ENCODE measurements at regions not wholly inside any gene's neighbourhood (a gene's known extent, or its start where the extent isn't known, plus 50 kb on each side); places are given as distances from the start of the nearest gene placed in this dataset.

DNA sequence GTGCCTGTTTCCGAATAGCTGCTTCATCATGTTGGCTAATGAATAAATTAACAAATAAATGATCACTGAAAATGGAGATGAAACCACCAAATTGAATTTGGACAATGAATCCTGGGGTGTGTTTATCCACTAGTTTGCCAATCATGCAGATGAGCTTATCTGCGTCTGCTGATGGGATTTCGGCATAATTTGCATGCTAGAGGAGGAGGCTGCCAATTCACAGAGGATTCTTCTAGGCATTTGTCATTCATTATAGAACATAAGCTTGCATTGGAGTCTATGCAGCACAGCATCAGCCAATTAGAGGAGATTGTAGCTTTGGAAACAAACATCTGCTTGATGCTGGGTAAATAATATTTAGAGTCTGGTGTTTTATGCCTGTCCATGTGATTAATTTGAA is 123.1 kb downstream of the NPIPB5 start:
- Histone ChIP-seq H3K4me3 (no peak overlapping the region), H3K27me3 (peaks cover 0 to 56% (median 17%) of the 10 kb centered on the region in 9 donors), H3K4me1 (no peaks in the 10 kb centered on the region), H3K36me3 (no peaks in the 10 kb centered on the region), H3K27ac (no peak overlapping the region), H3K9me3 (peaks cover 0 to 14% (median 0%) of the 10 kb centered on the region in 12 donors)
- DNase-seq (no peak), ATAC-seq (no peak)
- TF ChIP-seq, protein P1, sequence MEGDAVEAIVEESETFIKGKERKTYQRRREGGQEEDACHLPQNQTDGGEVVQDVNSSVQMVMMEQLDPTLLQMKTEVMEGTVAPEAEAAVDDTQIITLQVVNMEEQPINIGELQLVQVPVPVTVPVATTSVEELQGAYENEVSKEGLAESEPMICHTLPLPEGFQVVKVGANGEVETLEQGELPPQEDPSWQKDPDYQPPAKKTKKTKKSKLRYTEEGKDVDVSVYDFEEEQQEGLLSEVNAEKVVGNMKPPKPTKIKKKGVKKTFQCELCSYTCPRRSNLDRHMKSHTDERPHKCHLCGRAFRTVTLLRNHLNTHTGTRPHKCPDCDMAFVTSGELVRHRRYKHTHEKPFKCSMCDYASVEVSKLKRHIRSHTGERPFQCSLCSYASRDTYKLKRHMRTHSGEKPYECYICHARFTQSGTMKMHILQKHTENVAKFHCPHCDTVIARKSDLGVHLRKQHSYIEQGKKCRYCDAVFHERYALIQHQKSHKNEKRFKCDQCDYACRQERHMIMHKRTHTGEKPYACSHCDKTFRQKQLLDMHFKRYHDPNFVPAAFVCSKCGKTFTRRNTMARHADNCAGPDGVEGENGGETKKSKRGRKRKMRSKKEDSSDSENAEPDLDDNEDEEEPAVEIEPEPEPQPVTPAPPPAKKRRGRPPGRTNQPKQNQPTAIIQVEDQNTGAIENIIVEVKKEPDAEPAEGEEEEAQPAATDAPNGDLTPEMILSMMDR (IDR thresholded peaks at IDR 0.05): no peak
- no peak for TF ChIP-seq POLR2A (IDR thresholded peaks at IDR 0.05)
- WGBS, 4 donors: 38 to 44% (median 42%) methylated on average over 3 of the region's 3 CpGs
- intact Hi-C loops (cut with DNase I): loop anchor here in 1 of 10 donors (10.0 kb wide), 1 partner anchor 1399 kb away; the partner anchor contains the start of gene ANKS4B

DNA sequence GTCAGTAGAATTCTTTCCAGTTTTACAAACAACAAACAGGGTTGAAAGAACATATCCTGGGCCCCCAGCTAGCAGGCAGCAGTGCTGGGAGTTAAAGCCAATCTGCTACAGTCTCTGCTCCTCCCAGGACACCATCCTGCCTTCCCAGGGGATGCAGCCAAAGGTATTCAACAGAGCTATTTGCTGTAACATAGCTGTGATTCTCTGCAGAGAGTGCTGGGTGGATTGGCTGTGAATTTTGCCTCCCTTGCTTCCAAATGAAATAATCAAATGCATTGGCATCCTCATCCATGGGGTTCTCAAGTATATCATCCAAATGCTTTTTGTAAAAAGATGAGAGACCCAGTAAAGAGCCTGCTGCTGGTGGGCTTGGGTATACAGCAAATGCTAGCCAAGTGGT is 124.3 kb downstream of the NPIPB5 start:
- Histone ChIP-seq H3K9me3 (peaks cover 0 to 14% (median 0%) of the 10 kb centered on the region in 12 donors), H3K36me3 (no peaks in the 10 kb centered on the region), H3K4me3 (no peak overlapping the region), H3K27me3 (peaks cover 0 to 56% (median 17%) of the 10 kb centered on the region in 9 donors), H3K4me1 (no peaks in the 10 kb centered on the region), H3K27ac (no peak overlapping the region)
- DNase-seq (no peak), ATAC-seq (no peak)
- no peak for TF ChIP-seq POLR2A (IDR thresholded peaks at IDR 0.05)
- TF ChIP-seq, protein P1 (IDR thresholded peaks at IDR 0.05): no peak
- intact Hi-C loops (cut with DNase I): loop anchor here in 2 of 10 donors (1.0 to 10.0 kb wide), 2 partner anchors 20 to 1400 kb away; partner anchors contain the start of gene ANKS4B (in 1 of the 2)

DNA sequence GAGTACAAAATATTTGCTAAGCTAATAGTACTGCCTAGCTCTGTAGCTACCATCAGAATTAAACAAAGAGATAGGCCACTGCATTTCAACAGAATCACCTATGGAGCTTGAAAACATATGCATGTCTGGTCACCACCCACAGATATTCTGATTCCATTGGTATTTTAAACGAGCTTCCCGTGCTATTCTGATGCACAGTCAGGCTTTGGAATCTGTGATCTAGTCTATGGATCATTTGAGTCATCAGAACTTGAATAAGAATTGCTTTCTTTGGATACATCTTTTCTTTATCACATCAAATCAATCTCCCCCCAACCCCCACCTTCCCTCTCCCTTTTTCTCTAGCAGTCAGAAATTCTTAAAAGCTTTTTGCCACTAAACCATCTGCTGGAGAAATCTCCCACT is 124.7 kb downstream of the NPIPB5 start:
- Histone ChIP-seq H3K27ac (no peak overlapping the region), H3K4me3 (no peak overlapping the region), H3K36me3 (no peaks in the 10 kb centered on the region), H3K4me1 (no peaks in the 10 kb centered on the region), H3K27me3 (peaks cover 0 to 58% (median 17%) of the 10 kb centered on the region in 9 donors), H3K9me3 (peaks cover 0 to 15% (median 0%) of the 10 kb centered on the region in 12 donors)
- 8 to 10% (median 8%) methylated on average over 2 of the region's 2 CpGs for WGBS, 4 donors
- intact Hi-C loops (cut with DNase I): loop anchor here in 2 of 10 donors (1.0 to 10.0 kb wide), 2 partner anchors 20 to 1401 kb away; partner anchors contain the start of gene ANKS4B (in 1 of the 2)
- DNase-seq: no peak
- TF ChIP-seq POLR2A (IDR thresholded peaks at IDR 0.05): no peak
- TF ChIP-seq, protein P1 (IDR thresholded peaks at IDR 0.05): no peak
- no peak for ATAC-seq

DNA sequence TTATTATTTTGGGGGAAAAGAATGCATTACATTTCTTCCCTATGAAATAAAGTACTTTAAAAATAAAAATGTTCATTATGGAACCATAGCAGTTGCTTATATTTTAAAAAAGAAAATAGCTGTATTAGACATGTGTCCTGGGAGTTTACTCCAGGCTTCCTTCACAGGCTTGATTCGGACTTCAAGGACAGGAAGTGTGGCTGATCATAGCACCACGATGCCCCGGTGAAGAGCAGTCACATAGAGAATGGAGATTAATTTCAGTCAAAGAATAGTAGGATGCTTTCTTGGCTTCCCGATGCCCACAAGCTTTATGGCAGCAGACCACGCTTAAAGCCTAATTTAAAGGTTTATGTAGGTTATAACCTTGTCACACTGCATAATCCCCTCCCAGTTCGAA is 125.1 kb downstream of the NPIPB5 start:
- intact Hi-C loops (cut with DNase I): loop anchor here in 2 of 10 donors (1.0 to 10.0 kb wide), 2 partner anchors 20 to 1401 kb away; partner anchors contain the start of gene ANKS4B (in 1 of the 2)
- Histone ChIP-seq H3K4me3 (no peak overlapping the region), H3K27me3 (peaks cover 0 to 60% (median 17%) of the 10 kb centered on the region in 9 donors), H3K36me3 (no peaks in the 10 kb centered on the region), H3K27ac (no peak overlapping the region), H3K9me3 (peaks cover 0 to 15% (median 0%) of the 10 kb centered on the region in 12 donors), H3K4me1 (no peaks in the 10 kb centered on the region)
- 38 to 50% (median 41%) methylated on average over 6 of the region's 6 CpGs for WGBS, 4 donors
- TF ChIP-seq, protein P1 (IDR thresholded peaks at IDR 0.05): no peak
- no peak for TF ChIP-seq POLR2A (IDR thresholded peaks at IDR 0.05)
- DNase-seq (no peak), ATAC-seq (no peak)
